GM12878 (cell line): ENCODE measurements at regions not wholly inside any gene's neighbourhood (a gene's known extent, or its start where the extent isn't known, plus 50 kb on each side); places are given as distances from the start of the nearest gene placed in this dataset.

ENCODE experiments used
- CBFB ChIP-seq: IDR thresholded peaks from 2 replicates; pipeline ENCODE4 v1.6.1; 2016; ENCODE audit warnings: antibody characterized with exemption, low read depth
- HDAC2 ChIP-seq: fragments of 200-600 bp; sonication (generic); IDR thresholded peaks from 2 replicates; pipeline ENCODE4 v1.6.1; 2017
- HDAC6 ChIP-seq: fragments of 200-600 bp; sonication (generic); IDR thresholded peaks from one replicate; pipeline ENCODE4 v1.8.0; 2017; ENCODE audit warnings: antibody characterized with exemption; ENCODE audit not compliant: unreplicated experiment
- IKZF2 ChIP-seq, 2 experiments: fragments of 450-650 bp; IDR thresholded peaks; 2 replicates each; pipeline ENCODE4 v1.6.1; 2017; ENCODE audit warnings: mild to moderate bottlenecking in 2 of 2, moderate library complexity in 2 of 2
- NFYB ChIP-seq: IDR thresholded peaks from 2 replicates; pipeline ENCODE4 v1.6.1; 2011; ENCODE audit warnings: low read depth, mild to moderate bottlenecking, low read length, improper control_type of control experiment, moderate library complexity; ENCODE audit not compliant: insufficient read depth
- NKRF ChIP-seq: fragments of 450-650 bp; conservative IDR thresholded peaks from 2 replicates; pipeline ENCODE4 v1.6.1; 2017; ENCODE audit warnings: mild to moderate bottlenecking, moderate library complexity
- NRF1 ChIP-seq: conservative IDR thresholded peaks from 2 replicates; pipeline ENCODE4 v1.6.1; 2011; ENCODE audit warnings: mild to moderate bottlenecking, low read depth, low read length, improper control_type of control experiment
- PRDM15 ChIP-seq: fragments of 450-650 bp; formaldehyde crosslinking; IDR thresholded peaks from 2 replicates; pipeline ENCODE4 v1.4.0; 2020; ENCODE audit warnings: mild to moderate bottlenecking, moderate library complexity
- SMARCA5 ChIP-seq: fragments of 450-650 bp; IDR thresholded peaks from 2 replicates; pipeline ENCODE4 v1.6.1; 2017; ENCODE audit warnings: mild to moderate bottlenecking
- SMC3 ChIP-seq: IDR thresholded peaks from 2 replicates; pipeline ENCODE4 v1.6.1; 2011; ENCODE audit warnings: low read length, improper control_type of control experiment, borderline replicate concordance
- SREBF2 ChIP-seq: IDR thresholded peaks from 2 replicates; pipeline ENCODE4 v1.6.1; 2012; ENCODE audit warnings: mild to moderate bottlenecking, low read length
- TAF1 ChIP-seq: IDR thresholded peaks from 2 replicates; pipeline ENCODE4 v1.6.1; 2011; ENCODE audit warnings: mild to moderate bottlenecking, low read depth, low read length, borderline replicate concordance
- ZBED1 ChIP-seq: IDR thresholded peaks from 2 replicates; pipeline ENCODE4 v1.6.1; 2016; ENCODE audit warnings: borderline replicate concordance
- ZBTB33 ChIP-seq: fragments of 450-650 bp; IDR thresholded peaks from 2 replicates; pipeline ENCODE4 v1.6.1; 2017; ENCODE audit warnings: mild to moderate bottlenecking

GRCh38 chr12:46483572-46484395, 111.2 kb upstream of the SLC38A2 start (continued):
- TF ChIP-seq CBFB, result no peak
- TF ChIP-seq ZBTB33, result no peak
- no peak for TF ChIP-seq HDAC6
- TF ChIP-seq SMC3, result no peak
- no peak for TF ChIP-seq SREBF2
- no peak for TF ChIP-seq ZBED1
- no peak for TF ChIP-seq IKZF2 (IDR thresholded peaks at IDR 0.05)
- TF ChIP-seq HDAC2, result no peak
- TF ChIP-seq NFYB, result no peak
- TF ChIP-seq PRDM15 (CRISPR knock-in tag), result no peak
- TF ChIP-seq NKRF, result no peak
- TF ChIP-seq NRF1, result no peak
- TF ChIP-seq SMARCA5, result no peak
- no peak for TF ChIP-seq TAF1
